Left lung (tissue), 4 donors: ENCODE measurements at regions not wholly inside any gene's neighbourhood (a gene's known extent, or its start where the extent isn't known, plus 50 kb on each side); places are given as distances from the start of the nearest gene placed in this dataset.

ENCODE experiments used
- ATAC-seq: fragments of 200-7000 bp; cut with Tn5 transposase; one replicate; pipeline ENCODE4 v1.9.1; 2020; ENCODE audit warnings: moderate library complexity
- DNase-seq, 4 donors: peaks; one replicate each; pipeline ENCODE4 v3.0.0-alpha.2; 2013 to 2020
- H3K27ac ChIP-seq, 2 donors: fragments of 200-600 bp; sonication (generic) in 1 of 2; one replicate each; pipeline versions ENCODE4 v1.5.0 to v1.8.0; 2020 to 2021
- H3K27me3 ChIP-seq, 2 donors: fragments of 200-600 bp; sonication (generic) in 1 of 2; one replicate each; pipeline versions ENCODE4 v1.5.0 to v1.8.0; 2020 to 2021
- H3K36me3 ChIP-seq, 2 donors: fragments of 200-600 bp; sonication (generic) in 1 of 2; one replicate each; pipeline versions ENCODE4 v1.5.0 to v1.8.0; 2020 to 2021
- H3K4me1 ChIP-seq, 2 donors: fragments of 200-600 bp; one replicate each; pipeline ENCODE4 v1.8.0; 2021
- H3K4me3 ChIP-seq, 2 donors: fragments of 200-600 bp; sonication (generic) in 1 of 2; one replicate each; pipeline versions ENCODE4 v1.5.0 to v1.8.0; 2020 to 2021; ENCODE audit warnings: mild to moderate bottlenecking in 1 of 2
- H3K9me3 ChIP-seq, 2 donors: fragments of 200-600 bp; sonication (generic) in 1 of 2; one replicate each; pipeline versions ENCODE4 v1.5.0 to v1.8.0; 2020 to 2021
- intact Hi-C, 2 donors: fragments of 100-400 bp; cut with DNase I; formaldehyde crosslinking; loops; one replicate each; pipeline versions ENCODE4 v1.11.2 to v1.14.2; 2022
- TF ChIP-seq, protein P1 (sequence below), 2 donors: fragments of 200-600 bp; sonication (generic) in 1 of 2; IDR thresholded peaks; one replicate each; pipeline versions ENCODE4 v1.5.0 to v1.8.0; 2021; ENCODE audit warnings: antibody characterized with exemption in 2 of 2
- donor health status: DM: no; HTN: yes; CAD: no.
- donor health status: DM: no; HTN: no; CAD: no.

DNA sequence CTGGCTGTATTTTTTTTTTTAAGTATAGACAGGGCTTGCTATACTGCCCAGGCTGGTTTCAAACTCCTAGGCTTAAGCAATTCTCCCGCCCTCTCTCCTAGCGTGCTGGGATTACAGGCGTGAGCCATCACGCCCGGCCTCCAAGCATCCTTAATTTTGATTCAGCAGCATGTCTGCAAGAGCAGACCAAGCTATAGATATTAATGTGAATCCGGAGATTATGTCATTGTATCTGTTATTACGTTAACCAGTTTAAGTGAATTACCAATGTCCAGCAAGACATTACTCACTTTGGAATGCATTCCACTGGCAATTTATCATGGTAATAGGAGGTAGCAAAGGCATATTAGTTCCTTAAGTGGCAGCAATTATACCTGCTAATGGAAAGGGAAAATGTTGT lies 179.7 kb downstream of the CHRM3 start:
- no peaks in the 10 kb centered on the region for H3K27me3 ChIP-seq
- H3K27ac ChIP-seq, result no peak overlapping the region
- TF ChIP-seq, protein P1, sequence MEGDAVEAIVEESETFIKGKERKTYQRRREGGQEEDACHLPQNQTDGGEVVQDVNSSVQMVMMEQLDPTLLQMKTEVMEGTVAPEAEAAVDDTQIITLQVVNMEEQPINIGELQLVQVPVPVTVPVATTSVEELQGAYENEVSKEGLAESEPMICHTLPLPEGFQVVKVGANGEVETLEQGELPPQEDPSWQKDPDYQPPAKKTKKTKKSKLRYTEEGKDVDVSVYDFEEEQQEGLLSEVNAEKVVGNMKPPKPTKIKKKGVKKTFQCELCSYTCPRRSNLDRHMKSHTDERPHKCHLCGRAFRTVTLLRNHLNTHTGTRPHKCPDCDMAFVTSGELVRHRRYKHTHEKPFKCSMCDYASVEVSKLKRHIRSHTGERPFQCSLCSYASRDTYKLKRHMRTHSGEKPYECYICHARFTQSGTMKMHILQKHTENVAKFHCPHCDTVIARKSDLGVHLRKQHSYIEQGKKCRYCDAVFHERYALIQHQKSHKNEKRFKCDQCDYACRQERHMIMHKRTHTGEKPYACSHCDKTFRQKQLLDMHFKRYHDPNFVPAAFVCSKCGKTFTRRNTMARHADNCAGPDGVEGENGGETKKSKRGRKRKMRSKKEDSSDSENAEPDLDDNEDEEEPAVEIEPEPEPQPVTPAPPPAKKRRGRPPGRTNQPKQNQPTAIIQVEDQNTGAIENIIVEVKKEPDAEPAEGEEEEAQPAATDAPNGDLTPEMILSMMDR (IDR thresholded peaks at IDR 0.05), result no peak
- intact Hi-C loops, result no loop called here
- DNase-seq (no peak), ATAC-seq (no peak)
- no peaks in the 10 kb centered on the region for H3K4me1 ChIP-seq
- no peak overlapping the region for H3K4me3 ChIP-seq
- no peaks in the 10 kb centered on the region for H3K36me3 ChIP-seq
- no peaks in the 10 kb centered on the region for H3K9me3 ChIP-seq

DNA sequence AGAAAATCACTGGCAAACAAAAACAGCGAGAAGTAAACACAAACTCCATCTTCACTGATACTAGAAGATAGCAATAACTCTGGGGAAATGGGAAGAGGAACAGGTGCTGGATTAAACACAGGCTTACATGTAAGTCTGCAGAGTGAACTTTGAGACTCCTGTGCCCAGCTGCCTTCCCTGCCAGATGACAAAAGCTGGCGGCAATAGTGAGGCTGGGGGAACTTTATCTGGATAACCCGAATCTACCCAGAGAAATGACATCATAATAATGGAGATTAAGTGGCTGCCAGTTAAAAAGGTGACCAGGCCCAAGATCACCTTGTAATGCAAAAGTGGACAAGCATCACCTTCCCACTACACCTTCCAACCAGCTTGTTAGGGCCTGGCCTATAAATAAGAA lies 184.5 kb downstream of the CHRM3 start:
- ATAC-seq, result no peak
- H3K27me3 ChIP-seq, result no peaks in the 10 kb centered on the region
- H3K36me3 ChIP-seq, result no peaks in the 10 kb centered on the region
- TF ChIP-seq, protein P1 (IDR thresholded peaks at IDR 0.05), result no peak
- no peak overlapping the region for H3K27ac ChIP-seq
- H3K9me3 ChIP-seq, result no peaks in the 10 kb centered on the region
- no peaks in the 10 kb centered on the region for H3K4me1 ChIP-seq
- H3K4me3 ChIP-seq, result no peak overlapping the region
- intact Hi-C loops, result no loop called here
- no peak for DNase-seq

GRCh38 chr1:239572183-239572582 lies 185.8 kb downstream of the CHRM3 start:
- intact Hi-C loops, result no loop called here

DNA sequence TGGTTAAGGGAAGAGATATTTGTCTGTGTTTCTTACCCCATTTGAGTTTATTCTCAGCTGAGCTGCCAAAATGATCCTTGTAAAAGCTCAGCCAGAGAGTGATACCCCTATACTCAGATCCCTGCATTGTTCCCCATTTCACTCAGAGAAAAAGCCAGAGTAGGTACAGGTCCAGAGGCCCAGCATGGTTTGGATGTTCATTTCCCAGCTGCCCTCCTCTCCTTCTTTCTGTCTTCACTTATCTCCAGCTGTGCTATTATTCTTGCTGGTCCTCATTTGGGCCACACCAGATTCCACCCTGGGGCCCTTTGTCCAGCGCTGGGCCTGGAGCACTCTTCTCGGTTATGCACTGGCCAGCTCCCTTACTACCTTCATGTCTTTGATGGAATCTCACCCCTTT lies 187.7 kb downstream of the CHRM3 start:
- DNase-seq (no peak), ATAC-seq (no peak)
- no peak overlapping the region for H3K27ac ChIP-seq
- TF ChIP-seq, protein P1 (IDR thresholded peaks at IDR 0.05), result no peak
- intact Hi-C loops, result no loop called here
- no peak overlapping the region for H3K4me3 ChIP-seq
- H3K36me3 ChIP-seq, result no peaks in the 10 kb centered on the region
- no peaks in the 10 kb centered on the region for H3K9me3 ChIP-seq
- H3K4me1 ChIP-seq, result no peaks in the 10 kb centered on the region
- no peaks in the 10 kb centered on the region for H3K27me3 ChIP-seq

More at GRCh38 chr1:239572183-239572582, 185.8 kb downstream of the CHRM3 start:
- Histone ChIP-seq H3K9me3 (no peaks in the 10 kb centered on the region), H3K27ac (no peak overlapping the region), H3K27me3 (no peaks in the 10 kb centered on the region), H3K4me1 (no peaks in the 10 kb centered on the region), H3K36me3 (no peaks in the 10 kb centered on the region), H3K4me3 (no peak overlapping the region)
- DNase-seq, result no peak
- ATAC-seq, result no peak
- TF ChIP-seq, protein P1 (IDR thresholded peaks at IDR 0.05), result no peak

DNA sequence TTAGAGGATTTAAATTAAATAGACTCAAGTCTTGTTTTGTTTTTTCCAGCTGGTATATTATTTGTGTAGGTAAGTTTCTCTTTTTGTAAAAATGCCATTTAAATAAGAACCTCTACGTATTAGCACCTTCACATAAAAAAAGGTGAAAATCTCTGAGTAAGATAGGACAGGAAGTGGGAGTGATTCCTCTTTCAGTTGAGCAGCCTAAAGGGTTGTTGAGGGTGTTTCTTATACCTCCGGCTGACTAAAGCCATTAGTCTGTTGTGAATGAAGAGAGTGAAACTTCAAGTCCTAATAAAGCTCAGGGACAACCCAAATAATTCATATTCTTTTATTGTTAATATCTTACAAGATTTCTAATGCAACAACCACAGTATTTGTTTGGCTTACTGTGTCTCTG lies 188.7 kb downstream of the CHRM3 start:
- H3K4me1 ChIP-seq, result no peaks in the 10 kb centered on the region
- H3K27ac ChIP-seq, result no peak overlapping the region
- ATAC-seq (no peak), DNase-seq (no peak)
- H3K9me3 ChIP-seq, result no peaks in the 10 kb centered on the region
- TF ChIP-seq, protein P1 (IDR thresholded peaks at IDR 0.05), result no peak
- H3K4me3 ChIP-seq, result no peak overlapping the region
- H3K36me3 ChIP-seq, result no peaks in the 10 kb centered on the region
- intact Hi-C loops, result no loop called here
- H3K27me3 ChIP-seq, result no peaks in the 10 kb centered on the region
